Neural crest cell (in vitro differentiated cells): ENCODE measurements at regions not wholly inside any gene's neighbourhood (a gene's known extent, or its start where the extent isn't known, plus 50 kb on each side); places are given as distances from the start of the nearest gene placed in this dataset.

Source experiments
- DNase-seq: peaks from one replicate; pipeline ENCODE4 v3.0.0; 2021; ENCODE audit warnings: low read depth, mixed read lengths, low spot score
- H3K27ac Mint-ChIP-seq: one replicate; pipeline ENCODE4 v1.8.0; 2021; ENCODE audit warnings: mild to moderate bottlenecking, mixed read lengths; ENCODE audit not compliant: unreplicated experiment
- H3K27me3 Mint-ChIP-seq: 2 replicates; pipeline ENCODE4 v1.8.0; 2021; ENCODE audit warnings: low read depth, mild to moderate bottlenecking, mixed read lengths
- H3K36me3 Mint-ChIP-seq: 2 replicates; pipeline ENCODE4 v1.8.0; 2021; ENCODE audit warnings: low read depth, mild to moderate bottlenecking, mixed read lengths
- H3K4me1 Mint-ChIP-seq: 2 replicates; pipeline ENCODE4 v1.8.0; 2021; ENCODE audit warnings: mixed read lengths
- H3K4me3 Mint-ChIP-seq: one replicate; pipeline ENCODE4 v1.8.0; 2021; ENCODE audit warnings: mild to moderate bottlenecking, mixed read lengths
- H3K9me3 Mint-ChIP-seq: 2 replicates; pipeline ENCODE4 v1.8.0; 2021; ENCODE audit warnings: mixed read lengths
- CTCF ChIP-seq: fragments of 200-600 bp; sonication (generic); conservative IDR thresholded peaks from 2 replicates; pipeline ENCODE4 v1.5.0; 2021; ENCODE audit warnings: antibody characterized with exemption, mild to moderate bottlenecking

DNA sequence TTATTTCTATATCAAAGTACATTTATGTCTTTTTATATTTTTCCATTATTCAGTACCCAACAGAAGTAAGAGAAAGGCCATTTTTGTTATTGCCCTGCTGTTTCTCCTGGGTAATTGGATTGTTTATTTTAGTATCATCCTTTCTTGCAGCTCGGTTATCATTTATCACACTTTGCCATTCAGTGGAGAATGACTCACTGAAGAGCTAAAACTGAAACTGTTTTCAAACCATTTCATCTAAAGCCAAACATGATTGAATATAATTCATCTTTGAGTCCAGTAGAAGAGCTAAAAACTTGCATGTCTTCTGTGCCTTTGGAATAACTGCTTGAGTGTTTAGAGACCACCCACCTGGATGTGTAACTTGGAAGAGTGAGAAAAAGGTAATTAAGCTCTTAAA, 139.5 kb upstream of the PRDM9 start:
- TF ChIP-seq CTCF: no peak
- Mint-ChIP-seq H3K27me3 (no peaks in the 10 kb centered on the region), H3K36me3 (no peaks in the 10 kb centered on the region), H3K4me3 (no peak overlapping the region), H3K9me3 (no peaks in the 10 kb centered on the region), H3K27ac (no peak overlapping the region), H3K4me1 (no peaks in the 10 kb centered on the region)
- no peak for DNase-seq

DNA sequence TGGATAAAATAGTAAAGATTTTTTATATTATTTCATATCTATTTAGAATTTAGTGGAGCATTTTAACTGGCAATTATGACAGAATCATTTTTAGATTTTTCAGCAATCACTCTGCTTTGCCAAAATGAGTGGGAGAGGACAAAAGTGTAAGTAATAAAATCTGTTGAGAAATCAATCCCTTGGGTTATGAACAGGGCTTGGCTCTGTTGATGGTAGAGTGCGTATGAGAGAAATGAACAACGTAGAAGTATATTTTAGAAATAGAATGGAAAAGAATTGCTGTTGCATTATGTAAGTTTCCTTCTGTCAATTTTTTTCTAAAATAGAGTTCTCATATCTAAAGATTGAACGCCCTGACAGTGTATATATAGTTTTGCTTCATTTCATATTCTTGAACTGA, 154.1 kb upstream of the PRDM9 start:
- no peaks in the 10 kb centered on the region for H3K27me3 Mint-ChIP-seq
- no peaks in the 10 kb centered on the region for H3K9me3 Mint-ChIP-seq
- no peak overlapping the region for H3K27ac Mint-ChIP-seq
- H3K4me1 Mint-ChIP-seq: no peaks in the 10 kb centered on the region
- DNase-seq: no peak
- no peak for TF ChIP-seq CTCF
- no peaks in the 10 kb centered on the region for H3K36me3 Mint-ChIP-seq
- H3K4me3 Mint-ChIP-seq: no peak overlapping the region

- TF ChIP-seq CTCF: peak; percentile 32
- Mint-ChIP-seq H3K36me3 (no peaks in the 10 kb centered on the region), H3K27me3 (no peaks in the 10 kb centered on the region), H3K4me1 (no peaks in the 10 kb centered on the region), H3K9me3 (no peaks in the 10 kb centered on the region), H3K27ac (no peak overlapping the region), H3K4me3 (no peak overlapping the region)
- no peak for DNase-seq
Observed at GRCh38 chr5:23352446-23352845, 155.0 kb upstream of the PRDM9 start.

GRCh38 chr5:23343121-23343520, 164.3 kb upstream of the PRDM9 start:
- Mint-ChIP-seq H3K27me3 (no peaks in the 10 kb centered on the region), H3K27ac (no peak overlapping the region), H3K36me3 (no peaks in the 10 kb centered on the region), H3K4me3 (no peak overlapping the region), H3K9me3 (peaks cover 2% of the 10 kb centered on the region), H3K4me1 (no peaks in the 10 kb centered on the region)
- DNase-seq: no peak
- TF ChIP-seq CTCF: no peak

DNA sequence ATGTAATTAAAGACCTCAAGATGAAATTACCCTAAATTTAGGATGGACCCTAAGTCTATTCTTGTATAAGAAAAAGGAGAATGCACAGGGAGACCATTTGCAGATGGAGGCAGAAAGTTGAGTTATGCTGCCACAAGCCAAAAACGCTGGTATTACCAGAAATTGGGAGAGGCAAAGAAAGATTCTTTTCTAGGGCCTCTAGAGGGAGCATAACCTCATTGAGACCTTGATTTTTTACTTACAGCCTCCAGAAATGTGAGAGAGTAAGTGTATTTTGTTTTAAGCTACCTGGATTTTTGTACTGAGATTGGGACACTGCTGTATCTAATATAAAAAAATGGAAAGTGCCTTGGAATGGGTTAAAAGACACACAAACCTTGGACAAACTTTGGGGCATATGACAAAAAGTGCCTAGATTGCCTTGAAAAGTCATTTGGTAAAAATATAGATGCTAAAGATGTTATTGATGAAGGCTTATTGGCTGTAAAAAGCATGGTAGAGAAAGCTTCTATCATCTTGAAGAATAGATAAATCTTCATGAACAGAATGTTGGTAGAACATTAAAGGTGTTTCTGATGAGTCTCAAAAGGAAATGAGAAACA, 174.7 kb upstream of the PRDM9 start:
- peak; percentile 59 for TF ChIP-seq CTCF
- DNase-seq: no peak
- Mint-ChIP-seq H3K4me1 (no peaks in the 10 kb centered on the region), H3K27me3 (no peaks in the 10 kb centered on the region), H3K9me3 (peaks cover 4% of the 10 kb centered on the region), H3K4me3 (no peak overlapping the region), H3K27ac (no peak overlapping the region), H3K36me3 (no peaks in the 10 kb centered on the region)
